Thymus (tissue), 11 donors: ENCODE measurements at regions not wholly inside any gene's neighbourhood (a gene's known extent, or its start where the extent isn't known, plus 50 kb on each side); places are given as distances from the start of the nearest gene placed in this dataset.
"Not testable (repeated sequence)": the region's sequence is repeated elsewhere in the genome, so short reads cannot be mapped to it uniquely, and the experiment has no call there.

Experiments
- DNase-seq, 9 donors: peaks; one replicate each; pipeline ENCODE4 v3.0.0-alpha.2; 2013; ENCODE audit warnings: low spot score in 9 of 9, low read depth in 6 of 9, missing footprints in 1 of 9
- H3K27ac ChIP-seq, 2 donors: one replicate each; pipeline ENCODE4 v1.5.1; 2013; ENCODE audit warnings: control low read depth in 1 of 2, low read depth in 1 of 2, low read length in 1 of 2, mild to moderate bottlenecking in 1 of 2, moderate library complexity in 1 of 2
- H3K27me3 ChIP-seq, 2 donors: one replicate each; pipeline ENCODE4 v1.5.1; 2013; ENCODE audit warnings: low read length in 1 of 2; ENCODE audit not compliant: control insufficient read depth in 2 of 2, insufficient read depth in 1 of 2
- H3K36me3 ChIP-seq, 2 donors: one replicate each; pipeline ENCODE4 v1.5.1; 2013; ENCODE audit warnings: low read length in 1 of 2, mild to moderate bottlenecking in 1 of 2, moderate library complexity in 1 of 2; ENCODE audit not compliant: control insufficient read depth in 2 of 2, insufficient read depth in 2 of 2
- H3K4me1 ChIP-seq, 2 donors: one replicate each; pipeline ENCODE4 v1.5.1; 2013; ENCODE audit warnings: low read length in 2 of 2; ENCODE audit not compliant: control insufficient read depth in 2 of 2, insufficient read depth in 2 of 2
- H3K4me3 ChIP-seq, 2 donors: one replicate each; pipeline ENCODE4 v1.5.1; 2013; ENCODE audit warnings: low read length in 2 of 2, control low read depth in 1 of 2, mild to moderate bottlenecking in 1 of 2
- H3K9me3 ChIP-seq, 2 donors: one replicate each; pipeline ENCODE4 v1.5.1; 2013; ENCODE audit warnings: low read length in 1 of 2, mild to moderate bottlenecking in 1 of 2; ENCODE audit not compliant: control insufficient read depth in 2 of 2, insufficient read depth in 1 of 2
- WGBS: extraction: QIAGEN DNeasy Blood & Tissue Kit; methylation state at CpG from one replicate; pipeline ENCODE4 v1.1.7; 2013; 5-methylcytosine and 5-hydroxymethylcytosine counted together
- donor health status: healthy.

GRCh38 chr3:177700117-177700516 is 502.8 kb upstream of the TBL1XR1 start:
- Histone ChIP-seq H3K4me1 (no peaks in the 10 kb centered on the region), H3K36me3 (no peaks in the 10 kb centered on the region), H3K9me3 (no peaks in the 10 kb centered on the region), H3K27ac (no peak overlapping the region), H3K4me3 (no peak overlapping the region), H3K27me3 (no peaks in the 10 kb centered on the region)
- no peak for DNase-seq
- 91% methylated on average over 7 of the region's 7 CpGs for WGBS

GRCh38 chr3:177703788-177704187 is 506.5 kb upstream of the TBL1XR1 start:
- no peaks in the 10 kb centered on the region for H3K9me3 ChIP-seq
- peaks cover 15% of the 10 kb centered on the region in 2 donors for H3K4me1 ChIP-seq
- no peaks in the 10 kb centered on the region for H3K36me3 ChIP-seq
- no peak overlapping the region for H3K27ac ChIP-seq
- no peaks in the 10 kb centered on the region for H3K27me3 ChIP-seq
- H3K4me3 ChIP-seq: no peak overlapping the region
- WGBS: 98% methylated on average over 3 of the region's 3 CpGs
- DNase-seq: no peak

GRCh38 chr3:177705976-177706823 is 508.9 kb upstream of the TBL1XR1 start:
- DNase-seq: peak in 6 of 9 donors; percentile 23 to 70 (median 36)
- H3K27me3 ChIP-seq: no peaks in the 10 kb centered on the region
- H3K9me3 ChIP-seq: no peaks in the 10 kb centered on the region
- no peaks in the 10 kb centered on the region for H3K36me3 ChIP-seq
- no peak overlapping the region for H3K4me3 ChIP-seq
- 63% methylated on average over 4 of the region's 4 CpGs for WGBS
- peaks cover 15% of the 10 kb centered on the region in 2 donors for H3K4me1 ChIP-seq
- peak overlapping the region; percentile 65 to 74 for H3K27ac ChIP-seq

GRCh38 chr3:177709470-177709869 is 512.2 kb upstream of the TBL1XR1 start:
- H3K9me3 ChIP-seq, H3K27ac ChIP-seq, DNase-seq, H3K36me3 ChIP-seq, H3K4me3 ChIP-seq, H3K27me3 ChIP-seq: not testable (repeated sequence)
- peaks cover 15 to 19% of the 10 kb centered on the region in 2 donors for H3K4me1 ChIP-seq
- WGBS: 98% methylated on average over 7 of the region's 7 CpGs

- H3K4me3 ChIP-seq: no peak overlapping the region
- no peak for DNase-seq
- H3K27ac ChIP-seq: no peak overlapping the region
- no peaks in the 10 kb centered on the region for H3K27me3 ChIP-seq
- H3K36me3 ChIP-seq: no peaks in the 10 kb centered on the region
- H3K9me3 ChIP-seq: no peaks in the 10 kb centered on the region
- peaks cover 15 to 19% of the 10 kb centered on the region in 2 donors for H3K4me1 ChIP-seq
Measured at GRCh38 chr3:177710506-177710905, 513.2 kb upstream of the TBL1XR1 start.

GRCh38 chr3:177711637-177712036 is 514.4 kb upstream of the TBL1XR1 start:
- 92% methylated on average over 4 of the region's 4 CpGs for WGBS
- Histone ChIP-seq H3K9me3 (no peaks in the 10 kb centered on the region), H3K36me3 (no peaks in the 10 kb centered on the region), H3K4me1 (peaks cover 7 to 9% of the 10 kb centered on the region in 2 donors), H3K27me3 (no peaks in the 10 kb centered on the region), H3K4me3 (no peak overlapping the region), H3K27ac (no peak overlapping the region)
- no peak for DNase-seq

- 98% methylated on average over 3 of the region's 3 CpGs for WGBS
- Histone ChIP-seq H3K9me3 (no peaks in the 10 kb centered on the region), H3K27ac (no peak overlapping the region)
Measured at GRCh38 chr3:177713928-177714900, 516.9 kb upstream of the TBL1XR1 start.

GRCh38 chr3:177714945-177715344 is 517.7 kb upstream of the TBL1XR1 start:
- no peak for DNase-seq
- H3K36me3 ChIP-seq: no peaks in the 10 kb centered on the region
- H3K27ac ChIP-seq: no peak overlapping the region
- H3K4me1 ChIP-seq: peaks cover 0 to 4% of the 10 kb centered on the region in 2 donors
- H3K9me3 ChIP-seq: no peaks in the 10 kb centered on the region
- no peaks in the 10 kb centered on the region for H3K27me3 ChIP-seq
- 15% methylated on average over 3 of the region's 3 CpGs for WGBS
- H3K4me3 ChIP-seq: no peak overlapping the region

More at GRCh38 chr3:177713928-177714900, 516.9 kb upstream of the TBL1XR1 start:
- no peak for DNase-seq
- H3K4me3 ChIP-seq: no peak overlapping the region
- H3K4me1 ChIP-seq: peaks cover 0 to 4% of the 10 kb centered on the region in 2 donors
- no peaks in the 10 kb centered on the region for H3K36me3 ChIP-seq
- H3K27me3 ChIP-seq: no peaks in the 10 kb centered on the region

GRCh38 chr3:177715980-177716379 is 518.7 kb upstream of the TBL1XR1 start:
- H3K9me3 ChIP-seq: no peaks in the 10 kb centered on the region
- 98% methylated on average over 3 of the region's 3 CpGs for WGBS
- H3K27ac ChIP-seq: no peak overlapping the region
- peaks cover 0 to 4% of the 10 kb centered on the region in 2 donors for H3K4me1 ChIP-seq
- DNase-seq: no peak
- H3K27me3 ChIP-seq: no peaks in the 10 kb centered on the region
- no peak overlapping the region for H3K4me3 ChIP-seq
- no peaks in the 10 kb centered on the region for H3K36me3 ChIP-seq
